ENCODE measurements at regions not wholly inside any gene's neighbourhood (a gene's known extent, or its start where the extent isn't known, plus 50 kb on each side); places are given as distances from the start of the nearest gene placed in this dataset.

- CTCF ChIA-PET (ENCODE audit: unreplicated experiment) = no interaction called here
- intact Hi-C loops (cut with micrococcal nuclease; ENCODE audit: unreplicated experiment) = no loop called here
- H3K4me1 ChIP-seq (ENCODE audit: insufficient read depth, low read length, poor library complexity, severe bottlenecking) = no peaks in the 10 kb centered on the region
- no peak overlapping the region for H3K4me3 ChIP-seq (ENCODE audit: low read depth, low read length, poor library complexity, severe bottlenecking)
- no peak for DNase-seq (ENCODE audit: low spot score)
- POLR2A ChIA-PET = no interaction called here
- no peaks in the 10 kb centered on the region for H4K20me1 ChIP-seq (ENCODE audit: insufficient read depth, low read length)
- no peaks in the 10 kb centered on the region for H3K79me2 ChIP-seq (ENCODE audit: insufficient read depth, low read depth, low read length)
- BruUV-seq (replicated peaks) = no TSS peak
- H3K9me3 ChIP-seq (ENCODE audit: low read length) = no peaks in the 10 kb centered on the region
- no peaks in the 10 kb centered on the region for H3K9me2 ChIP-seq (ENCODE audit: insufficient read depth, low read length)
- no peaks in the 10 kb centered on the region for H3K36me3 ChIP-seq (ENCODE audit: insufficient read depth, low read length)
- TF ChIP-seq EZH2phosphoT487 (IDR thresholded peaks at IDR 0.05; ENCODE audit: borderline replicate concordance, low read depth, low read length) (no peak), CTCF (conservative IDR thresholded peaks at IDR 0.05; ENCODE audit: low read length) (no peak)
- H3K4me2 ChIP-seq (ENCODE audit: low read length) = no peak overlapping the region
- H3K27ac ChIP-seq (ENCODE audit: low read depth, low read length, poor library complexity, severe bottlenecking) = no peak overlapping the region
- no peak overlapping the region for H2AFZ ChIP-seq (ENCODE audit: low read length)
Measured at GRCh38 chr6:95328231-95328630, 249.1 kb upstream of the MANEA start.

GRCh38 chr6:95352064-95352795 lies 225.1 kb upstream of the MANEA start:
- H3K9me2 ChIP-seq (ENCODE audit: insufficient read depth, low read length) = no peaks in the 10 kb centered on the region
- intact Hi-C loops (cut with micrococcal nuclease; ENCODE audit: unreplicated experiment) = no loop called here
- ChIA-PET CTCF (ENCODE audit: unreplicated experiment) (no interaction called here), POLR2A (no interaction called here)
- H2AFZ ChIP-seq (ENCODE audit: low read length) = no peak overlapping the region
- H3K4me1 ChIP-seq (ENCODE audit: insufficient read depth, low read length, poor library complexity, severe bottlenecking) = no peaks in the 10 kb centered on the region
- H3K9me3 ChIP-seq (ENCODE audit: low read length) = no peaks in the 10 kb centered on the region
- no peak overlapping the region for H3K27ac ChIP-seq (ENCODE audit: low read depth, low read length, poor library complexity, severe bottlenecking)
- BruUV-seq (replicated peaks) = no TSS peak
- H3K79me2 ChIP-seq (ENCODE audit: insufficient read depth, low read depth, low read length) = no peaks in the 10 kb centered on the region
- H3K36me3 ChIP-seq (ENCODE audit: insufficient read depth, low read length) = no peaks in the 10 kb centered on the region
- no peak for TF ChIP-seq CTCF (conservative IDR thresholded peaks at IDR 0.05; ENCODE audit: low read length)
- TF ChIP-seq EZH2phosphoT487 (IDR thresholded peaks at IDR 0.05; ENCODE audit: borderline replicate concordance, low read depth, low read length) = no peak
- H3K4me2 ChIP-seq (ENCODE audit: low read length) = no peak overlapping the region
- no peaks in the 10 kb centered on the region for H4K20me1 ChIP-seq (ENCODE audit: insufficient read depth, low read length)
- H3K4me3 ChIP-seq (ENCODE audit: low read depth, low read length, poor library complexity, severe bottlenecking) = no peak overlapping the region
- no peak for DNase-seq (ENCODE audit: low spot score)

GRCh38 chr6:95354551-95354950 lies 222.8 kb upstream of the MANEA start:
- no peak overlapping the region for H3K4me2 ChIP-seq (ENCODE audit: low read length)
- no peaks in the 10 kb centered on the region for H3K9me2 ChIP-seq (ENCODE audit: insufficient read depth, low read length)
- no peak overlapping the region for H2AFZ ChIP-seq (ENCODE audit: low read length)
- intact Hi-C loops (cut with micrococcal nuclease; ENCODE audit: unreplicated experiment) = no loop called here
- no peak for TF ChIP-seq CTCF (conservative IDR thresholded peaks at IDR 0.05; ENCODE audit: low read length)
- no peak for TF ChIP-seq EZH2phosphoT487 (IDR thresholded peaks at IDR 0.05; ENCODE audit: borderline replicate concordance, low read depth, low read length)
- CTCF ChIA-PET (ENCODE audit: unreplicated experiment) = no interaction called here
- no peak for DNase-seq (ENCODE audit: low spot score)
- no peak overlapping the region for H3K4me3 ChIP-seq (ENCODE audit: low read depth, low read length, poor library complexity, severe bottlenecking)
- no peak overlapping the region for H3K27ac ChIP-seq (ENCODE audit: low read depth, low read length, poor library complexity, severe bottlenecking)
- no peaks in the 10 kb centered on the region for H3K36me3 ChIP-seq (ENCODE audit: insufficient read depth, low read length)
- no peaks in the 10 kb centered on the region for H3K4me1 ChIP-seq (ENCODE audit: insufficient read depth, low read length, poor library complexity, severe bottlenecking)
- H3K79me2 ChIP-seq (ENCODE audit: insufficient read depth, low read depth, low read length) = no peaks in the 10 kb centered on the region
- H3K9me3 ChIP-seq (ENCODE audit: low read length) = no peaks in the 10 kb centered on the region
- POLR2A ChIA-PET = no interaction called here
- no peaks in the 10 kb centered on the region for H4K20me1 ChIP-seq (ENCODE audit: insufficient read depth, low read length)
- BruUV-seq (replicated peaks) = no TSS peak

Data from OCI-LY7 (cell line).